ENCODE measurements at regions not wholly inside any gene's neighbourhood (a gene's known extent, or its start where the extent isn't known, plus 50 kb on each side); places are given as distances from the start of the nearest gene placed in this dataset.

DNA sequence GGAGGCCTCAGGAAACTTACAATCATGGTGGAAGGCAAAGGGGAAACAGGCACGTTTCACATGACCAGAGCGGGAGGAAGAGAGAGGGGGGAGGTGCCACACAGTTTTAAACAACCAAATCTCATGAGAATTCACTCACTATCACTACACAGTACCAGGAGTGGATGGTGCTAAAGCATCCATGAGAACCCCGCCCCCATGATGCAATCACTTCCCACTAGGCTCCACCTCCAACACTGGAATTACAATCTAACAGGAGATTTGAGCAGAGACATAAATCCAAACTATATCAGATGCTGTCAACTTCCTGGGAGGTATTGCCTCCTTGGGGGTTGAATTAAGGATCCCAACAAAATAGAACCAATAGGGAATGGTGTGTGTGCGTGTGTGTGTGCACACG, 407.1 kb downstream of the MED10 start:
- Histone ChIP-seq H3K79me1 (ENCODE audit: low read depth, low read length) (no peaks in the 10 kb centered on the region), H2BK20ac (ENCODE audit: low read length) (no peak overlapping the region), H2BK15ac (ENCODE audit: low read length) (no peak overlapping the region), H3K23ac (ENCODE audit: insufficient read length) (no peak overlapping the region), H4K20me1 (replicated peaks in 1 of 2; ENCODE audit: control insufficient read depth in 1 of 2, insufficient read depth in 2 of 2, low read length in 2 of 2) (no peaks in the 10 kb centered on the region), H3K4ac (replicated peaks; ENCODE audit: insufficient read length, low read depth, low read length) (no peak overlapping the region), H2BK12ac (ENCODE audit: low read depth, low read length) (no peak overlapping the region), H3K56ac (replicated peaks; ENCODE audit: insufficient read length, low read depth, low read length) (no peak overlapping the region), H2AK5ac (ENCODE audit: low read depth, low read length) (no peak overlapping the region), H3K36me3 (ENCODE audit: control insufficient read depth in 2 of 4, insufficient read depth in 4 of 4, low read length in 3 of 4) (no peaks in the 10 kb centered on the region), H3K27me3 (replicated peaks in 1 of 4; ENCODE audit: control insufficient read depth in 3 of 4, extremely low read depth in 1 of 4, insufficient read depth in 3 of 4, low read length in 3 of 4) (no peaks in the 10 kb centered on the region), H2BK120ac (replicated peaks; ENCODE audit: low read depth, low read length) (no peak overlapping the region), H3K23me2 (ENCODE audit: low read depth, low read length) (no peaks in the 10 kb centered on the region), H3K4me2 (ENCODE audit: insufficient read depth in 1 of 2, low read depth in 2 of 2, low read length in 2 of 2) (no peak overlapping the region), H3K4me3 (ENCODE audit: extremely low read depth in 1 of 4, insufficient read depth in 2 of 4, low read depth in 3 of 4, low read length in 4 of 4) (no peak overlapping the region), H2BK5ac (ENCODE audit: low read depth, low read length) (no peak overlapping the region), H2AFZ (ENCODE audit: low read length) (no peak overlapping the region), H3K9ac (replicated peaks in 1 of 4; ENCODE audit: extremely low read depth in 1 of 4, low read depth in 3 of 4, low read length in 3 of 4) (no peak overlapping the region), H3K79me2 (ENCODE audit: control insufficient read depth in 1 of 2, insufficient read depth in 2 of 2, low read length in 2 of 2) (no peaks in the 10 kb centered on the region), H4K5ac (ENCODE audit: insufficient read length, low read depth, low read length) (no peak overlapping the region), H3K9me3 (ENCODE audit: insufficient read depth in 2 of 2, low read depth in 1 of 2, low read length in 1 of 2) (no peaks in the 10 kb centered on the region; a peak in 1 of 4 replicates), H4K91ac (replicated peaks; ENCODE audit: insufficient read length, low read length) (no peak overlapping the region), H4K8ac (ENCODE audit: extremely low read depth, insufficient read depth, low read length) (no peak overlapping the region), H3K18ac (ENCODE audit: extremely low read depth, low read length) (no peak overlapping the region), H3K27ac (ENCODE audit: low read depth, low read length) (no peak overlapping the region), H3K14ac (ENCODE audit: insufficient read length) (no peak overlapping the region), H3K4me1 (replicated peaks in 1 of 4; ENCODE audit: control insufficient read depth in 3 of 4, insufficient read depth in 4 of 4, low read length in 3 of 4) (no peaks in the 10 kb centered on the region)
- FAIRE-seq, result no peak
- POLR2A ChIA-PET (ENCODE audit: partially characterized antibody), result no interaction called here
- TF ChIP-seq RXRA (IDR thresholded peaks at IDR 0.05; ENCODE audit: insufficient read depth, low read depth, low read length) (no peak), SP2 (IDR thresholded peaks at IDR 0.05; ENCODE audit: low read length) (no peak), TBP (IDR thresholded peaks at IDR 0.05; ENCODE audit: low read depth, low read length) (no peak), SIRT6 (IDR thresholded peaks at IDR 0.05; ENCODE audit: low read length) (no peak), CEBPB (IDR thresholded peaks at IDR 0.05; ENCODE audit: low read depth, low read length) (peak; percentile 15; the same call in 1 of the 2 replicates), TCF12 (IDR thresholded peaks at IDR 0.05; ENCODE audit: low read depth, low read length) (no peak)
- 81% methylated on average over 5 of the region's 5 CpGs; no CpG with 5 or more reads in 1 of the 2 experiments for WGBS, 2 experiments (ENCODE audit: extremely low coverage in 1 of 2, insufficient coverage in 1 of 2, insufficient read length in 1 of 2, insufficient replicate concordance in 2 of 2, low coverage in 1 of 2, low lambda C conversion rate in 2 of 2, missing lambda C conversion rate in 1 of 2)
- CTCF ChIA-PET (ENCODE audit: partially characterized antibody), result no interaction called here
- DNase-seq (ENCODE audit: low read depth in 1 of 2, low spot score in 2 of 2), result no peak

Data from H1 (cell line).